ENCODE measurements at regions not wholly inside any gene's neighbourhood (a gene's known extent, or its start where the extent isn't known, plus 50 kb on each side); places are given as distances from the start of the nearest gene placed in this dataset.

- Histone ChIP-seq H3K36me3 (ENCODE audit: control insufficient read depth in 2 of 2, extremely low read depth in 1 of 2, insufficient read depth in 2 of 2, low read length in 2 of 2) (no peaks in the 10 kb centered on the region), H3K27ac (ENCODE audit: insufficient read depth, low read depth, low read length) (no peak overlapping the region), H3K4me3 (replicated peaks in 1 of 3; ENCODE audit: insufficient read depth in 1 of 3, low read depth in 1 of 3, low read length in 3 of 3) (no peak overlapping the region), H3K9me1 (replicated peaks; ENCODE audit: control insufficient read depth, extremely low read depth, insufficient read depth, low read length) (no peaks in the 10 kb centered on the region), H3K27me3 (ENCODE audit: control insufficient read depth in 2 of 2, insufficient read depth in 2 of 2, low read length in 2 of 2) (no peaks in the 10 kb centered on the region), H3K4me2 (ENCODE audit: insufficient read depth, low read length) (no peak overlapping the region), H3K79me2 (ENCODE audit: control insufficient read depth, insufficient read depth, low read length) (no peaks in the 10 kb centered on the region), H4K20me1 (replicated peaks; ENCODE audit: control insufficient read depth, extremely low read depth, insufficient read depth, low read length) (no peaks in the 10 kb centered on the region), H3K9me3 (replicated peaks; ENCODE audit: control insufficient read depth, insufficient read depth, low read length) (no peaks in the 10 kb centered on the region), H3K4me1 (ENCODE audit: control insufficient read depth, extremely low read depth, insufficient read depth, low read length) (no peaks in the 10 kb centered on the region), H3K9ac (replicated peaks; ENCODE audit: extremely low read depth, insufficient read depth, low read length) (no peak overlapping the region), H2AFZ (ENCODE audit: low read depth, low read length) (no peak overlapping the region)
- no TSS peak for BruUV-seq (replicated peaks)
- ChIA-PET POLR2A (no interaction called here), CTCF (no interaction called here)
- dilution Hi-C loops (cut with MboI; ENCODE audit: extremely low pct_ligation_motif_present, low sequenced_read_pairs) (no loop called here), intact Hi-C loops (cut with micrococcal nuclease) (no loop called here)
- TF ChIP-seq MAX (IDR thresholded peaks at IDR 0.05; ENCODE audit: insufficient read depth, insufficient read length): no peak
- TF ChIP-seq JUN (IDR thresholded peaks at IDR 0.05; ENCODE audit: borderline replicate concordance, insufficient read depth, insufficient read length, low read depth): no peak
- TF ChIP-seq MYC (IDR thresholded peaks at IDR 0.05; ENCODE audit: low read depth, low read length): no peak
- no peak for TF ChIP-seq POLR2A (IDR thresholded peaks at IDR 0.05; ENCODE audit: low read depth, low read length)
- no peak for TF ChIP-seq FOS (IDR thresholded peaks at IDR 0.05; ENCODE audit: borderline replicate concordance, insufficient read depth, low read length)
- no peak for TF ChIP-seq CTCF (IDR thresholded peaks at IDR 0.05; ENCODE audit: extremely low read depth in 1 of 2, insufficient read depth in 1 of 2, low read depth in 1 of 2, low read length in 2 of 2)
- no peak for TF ChIP-seq GATA2 (IDR thresholded peaks at IDR 0.05; ENCODE audit: insufficient read depth, insufficient read length, low read depth, low read length)
- TF ChIP-seq EZH2 (IDR thresholded peaks at IDR 0.05; ENCODE audit: borderline replicate concordance, low read depth, low read length, severe bottlenecking): no peak
- TF ChIP-seq POLR2AphosphoS5 (IDR thresholded peaks at IDR 0.05; ENCODE audit: insufficient read depth, low read depth, low read length): no peak
- DNase-seq (ENCODE audit: low read depth, low spot score) (no peak), FAIRE-seq (no peak)
Measured at GRCh38 chrX:97850911-97851310, 967.2 kb downstream of the RPA4 start.
